Neural progenitor cell (in vitro differentiated cells): ENCODE measurements at regions not wholly inside any gene's neighbourhood (a gene's known extent, or its start where the extent isn't known, plus 50 kb on each side); places are given as distances from the start of the nearest gene placed in this dataset.

Source experiments
- DNase-seq: peaks from one replicate; pipeline ENCODE4 v3.0.0-alpha.2; 2016; ENCODE audit warnings: low spot score
- H2AFZ ChIP-seq: fragments of 200-600 bp; sonication (generic); replicated peaks from 2 replicates; pipeline ENCODE4 v1.6.1; 2016; ENCODE audit warnings: antibody characterized with exemption
- H3F3A ChIP-seq: fragments of 200-600 bp; sonication (generic); 2 replicates; pipeline ENCODE4 v1.6.1; 2016; ENCODE audit warnings: antibody characterized with exemption, low read depth
- H3K27ac ChIP-seq: fragments of 200-600 bp; sonication (generic); 2 replicates; pipeline ENCODE4 v1.5.1; 2016; ENCODE audit warnings: mild to moderate bottlenecking
- H3K27me3 ChIP-seq: fragments of 200-600 bp; sonication (generic); 2 replicates; pipeline ENCODE4 v1.6.1; 2016; ENCODE audit warnings: mild to moderate bottlenecking, moderate library complexity
- H3K36me3 ChIP-seq: fragments of 200-600 bp; sonication (generic); 2 replicates; pipeline ENCODE4 v1.5.1; 2016
- H3K4me1 ChIP-seq: fragments of 200-600 bp; sonication (generic); 2 replicates; pipeline ENCODE4 v1.6.1; 2016; ENCODE audit warnings: mixed run types
- H3K4me2 ChIP-seq: fragments of 200-600 bp; sonication (generic); 2 replicates; pipeline ENCODE4 v1.6.1; 2016
- H3K4me3 ChIP-seq: fragments of 200-600 bp; sonication (generic); 2 replicates; pipeline ENCODE4 v1.5.1; 2016
- H3K79me2 ChIP-seq: fragments of 200-600 bp; sonication (generic); 2 replicates; pipeline ENCODE4 v1.6.1; 2016; ENCODE audit warnings: low read depth
- H3K9ac ChIP-seq: fragments of 200-600 bp; sonication (generic); 2 replicates; pipeline ENCODE4 v1.6.1; 2016
- H3K9me3 ChIP-seq: fragments of 200-600 bp; sonication (generic); 2 replicates; pipeline ENCODE4 v1.5.1; 2016; ENCODE audit warnings: low read depth
- H4K20me1 ChIP-seq: fragments of 200-600 bp; sonication (generic); 2 replicates; pipeline ENCODE4 v1.6.1; 2016; ENCODE audit warnings: low read depth
- H3K27ac Mint-ChIP-seq: 3 replicates; pipeline ENCODE4 v1.8.0; 2021; ENCODE audit warnings: mixed read lengths
- H3K27me3 Mint-ChIP-seq: 2 replicates; pipeline ENCODE4 v1.8.0; 2022; ENCODE audit warnings: low read depth, mild to moderate bottlenecking, inconsistent platforms, moderate library complexity, mixed read lengths; ENCODE audit not compliant: insufficient read depth
- H3K36me3 Mint-ChIP-seq: 3 replicates; pipeline ENCODE4 v1.8.0; 2021; ENCODE audit warnings: mixed read lengths
- H3K4me1 Mint-ChIP-seq: 3 replicates; pipeline ENCODE4 v1.8.0; 2021; ENCODE audit warnings: mixed read lengths
- H3K4me3 Mint-ChIP-seq: 3 replicates; pipeline ENCODE4 v1.8.0; 2021; ENCODE audit warnings: mild to moderate bottlenecking, moderate library complexity, mixed read lengths
- H3K9me3 Mint-ChIP-seq: 3 replicates; pipeline ENCODE4 v1.8.0; 2020; ENCODE audit warnings: mixed read lengths
- CTCF ChIP-seq: fragments of 200-600 bp; sonication (generic); IDR thresholded peaks from 2 replicates; pipeline ENCODE4 v1.5.1; 2017; ENCODE audit warnings: antibody characterized with exemption, mild to moderate bottlenecking
- EZH2 ChIP-seq: fragments of 200-600 bp; sonication (generic); IDR thresholded peaks from 2 replicates; pipeline ENCODE4 v1.6.1; 2017; ENCODE audit warnings: antibody characterized with exemption, mild to moderate bottlenecking, moderate library complexity
- EZH2phosphoT487 ChIP-seq: fragments of 200-600 bp; sonication (generic); IDR thresholded peaks from 2 replicates; pipeline ENCODE4 v1.6.1; 2017; ENCODE audit warnings: antibody characterized with exemption

GRCh38 chr2:160820691-160821090, 327.1 kb upstream of the RBMS1 start:
- no peak overlapping the region for H3K9ac ChIP-seq
- no peak for DNase-seq
- Mint-ChIP-seq H3K27ac (no peak overlapping the region), H3K9me3 (peaks cover 23% of the 10 kb centered on the region), H3K36me3 (no peaks in the 10 kb centered on the region), H3K4me1 (no peaks in the 10 kb centered on the region), H3K27me3 (no peaks in the 10 kb centered on the region), H3K4me3 (no peak overlapping the region)
- no peak overlapping the region for H3K4me3 ChIP-seq
- H2AFZ ChIP-seq, result no peak overlapping the region
- no peaks in the 10 kb centered on the region for H3K36me3 ChIP-seq
- no peak overlapping the region for H3K27ac ChIP-seq
- no peaks in the 10 kb centered on the region for H3K4me1 ChIP-seq
- H4K20me1 ChIP-seq, result no peaks in the 10 kb centered on the region
- TF ChIP-seq CTCF (no peak), EZH2phosphoT487 (no peak), EZH2 (no peak)
- no peaks in the 10 kb centered on the region for H3F3A ChIP-seq
- no peak overlapping the region for H3K4me2 ChIP-seq
- H3K79me2 ChIP-seq, result no peaks in the 10 kb centered on the region
- H3K27me3 ChIP-seq, result no peaks in the 10 kb centered on the region
- no peaks in the 10 kb centered on the region for H3K9me3 ChIP-seq

GRCh38 chr2:160822006-160822405, 328.4 kb upstream of the RBMS1 start:
- no peaks in the 10 kb centered on the region for H3K36me3 Mint-ChIP-seq
- H3K27ac Mint-ChIP-seq, result no peak overlapping the region
- H3K9me3 Mint-ChIP-seq, result peaks cover 28% of the 10 kb centered on the region

GRCh38 chr2:160825433-160825832, 331.8 kb upstream of the RBMS1 start:
- Histone ChIP-seq H3F3A (no peaks in the 10 kb centered on the region), H4K20me1 (no peaks in the 10 kb centered on the region)
- H3K9me3 Mint-ChIP-seq, result peaks cover 34% of the 10 kb centered on the region

More at GRCh38 chr2:160822006-160822405, 328.4 kb upstream of the RBMS1 start:
- H3K4me2 ChIP-seq, result no peak overlapping the region
- H3K4me3 ChIP-seq, result no peak overlapping the region
- H3K4me3 Mint-ChIP-seq, result no peak overlapping the region
- no peak for TF ChIP-seq CTCF
- TF ChIP-seq EZH2, result no peak
- no peak for TF ChIP-seq EZH2phosphoT487
- no peak overlapping the region for H3K9ac ChIP-seq
- H3K79me2 ChIP-seq, result no peaks in the 10 kb centered on the region
- H3K27me3 Mint-ChIP-seq, result no peaks in the 10 kb centered on the region
- no peak for DNase-seq
- H4K20me1 ChIP-seq, result no peaks in the 10 kb centered on the region
- no peak overlapping the region for H3K27ac ChIP-seq
- no peaks in the 10 kb centered on the region for H3F3A ChIP-seq
- H3K36me3 ChIP-seq, result no peaks in the 10 kb centered on the region
- no peak overlapping the region for H2AFZ ChIP-seq
- no peaks in the 10 kb centered on the region for H3K27me3 ChIP-seq
- no peaks in the 10 kb centered on the region for H3K4me1 ChIP-seq
- no peaks in the 10 kb centered on the region for H3K9me3 ChIP-seq
- no peaks in the 10 kb centered on the region for H3K4me1 Mint-ChIP-seq

More at GRCh38 chr2:160825433-160825832, 331.8 kb upstream of the RBMS1 start:
- Histone ChIP-seq H3K4me3 (no peak overlapping the region), H3K9me3 (no peaks in the 10 kb centered on the region), H3K79me2 (no peaks in the 10 kb centered on the region), H3K27me3 (no peaks in the 10 kb centered on the region), H2AFZ (no peak overlapping the region), H3K9ac (no peak overlapping the region), H3K4me1 (no peaks in the 10 kb centered on the region), H3K27ac (no peak overlapping the region), H3K4me2 (no peak overlapping the region), H3K36me3 (no peaks in the 10 kb centered on the region)
- no peaks in the 10 kb centered on the region for H3K4me1 Mint-ChIP-seq
- TF ChIP-seq EZH2, result no peak
- TF ChIP-seq EZH2phosphoT487, result no peak
- TF ChIP-seq CTCF, result no peak
- no peaks in the 10 kb centered on the region for H3K36me3 Mint-ChIP-seq
- no peaks in the 10 kb centered on the region for H3K27me3 Mint-ChIP-seq
- no peak overlapping the region for H3K4me3 Mint-ChIP-seq
- no peak overlapping the region for H3K27ac Mint-ChIP-seq
- DNase-seq, result no peak
